Stomach smooth muscle (tissue), 2 donors: ENCODE measurements at regions not wholly inside any gene's neighbourhood (a gene's known extent, or its start where the extent isn't known, plus 50 kb on each side); places are given as distances from the start of the nearest gene placed in this dataset.

Source experiments
- H3K27ac ChIP-seq: one replicate; pipeline ENCODE4 v1.7.0; 2013; ENCODE audit warnings: mild to moderate bottlenecking, low read length, inconsistent platforms
- H3K27me3 ChIP-seq, 2 donors: one replicate each; pipeline ENCODE4 v1.7.0; 2013; ENCODE audit warnings: low read length in 2 of 2; ENCODE audit not compliant: insufficient read depth in 2 of 2, control insufficient read depth in 1 of 2
- H3K36me3 ChIP-seq, 2 donors: one replicate each; pipeline ENCODE4 v1.7.0; 2013; ENCODE audit warnings: low read length in 2 of 2; ENCODE audit not compliant: control insufficient read depth in 2 of 2, insufficient read depth in 2 of 2
- H3K4me1 ChIP-seq: one replicate; pipeline ENCODE4 v1.7.0; 2013; ENCODE audit warnings: low read length; ENCODE audit not compliant: control insufficient read depth, insufficient read depth
- H3K4me3 ChIP-seq, 2 donors: one replicate each; pipeline ENCODE4 v1.7.0; 2013; ENCODE audit warnings: low read length in 2 of 2
- H3K9ac ChIP-seq, 2 donors: one replicate each; pipeline ENCODE4 v1.7.0; 2013; ENCODE audit warnings: low read length in 2 of 2, mild to moderate bottlenecking in 1 of 2
- H3K9me3 ChIP-seq, 2 donors: one replicate each; pipeline ENCODE4 v1.7.0; 2013; ENCODE audit warnings: low read length in 2 of 2; ENCODE audit not compliant: control insufficient read depth in 2 of 2
- donor health status: healthy.
- donor health status: Pancreatic carcinoma.

- Histone ChIP-seq H3K4me1 (no peaks in the 10 kb centered on the region), H3K9me3 (no peaks in the 10 kb centered on the region), H3K27me3 (no peaks in the 10 kb centered on the region), H3K9ac (no peak overlapping the region), H3K27ac (no peak overlapping the region), H3K36me3 (no peaks in the 10 kb centered on the region), H3K4me3 (no peak overlapping the region)
Measured at GRCh38 chr14:86596024-86596423, 1066.1 kb downstream of the FLRT2 start.

GRCh38 chr14:86575141-86575540, 1045.2 kb downstream of the FLRT2 start:
- no peak overlapping the region for H3K9ac ChIP-seq
- no peaks in the 10 kb centered on the region for H3K36me3 ChIP-seq
- peaks cover 0 to 4% of the 10 kb centered on the region in 2 donors for H3K9me3 ChIP-seq
- H3K27ac ChIP-seq: no peak overlapping the region
- H3K4me3 ChIP-seq: no peak overlapping the region
- no peaks in the 10 kb centered on the region for H3K27me3 ChIP-seq
- H3K4me1 ChIP-seq: no peaks in the 10 kb centered on the region

- Histone ChIP-seq H3K9ac (no peak overlapping the region), H3K27ac (no peak overlapping the region), H3K4me1 (no peaks in the 10 kb centered on the region), H3K9me3 (peaks cover 0 to 6% of the 10 kb centered on the region in 2 donors), H3K4me3 (no peak overlapping the region), H3K36me3 (no peaks in the 10 kb centered on the region), H3K27me3 (no peaks in the 10 kb centered on the region)
Measured at GRCh38 chr14:86574778-86575129, 1044.8 kb downstream of the FLRT2 start.

GRCh38 chr14:86574051-86574777, 1044.3 kb downstream of the FLRT2 start:
- Histone ChIP-seq H3K4me3 (no peak overlapping the region), H3K4me1 (no peaks in the 10 kb centered on the region), H3K27me3 (no peaks in the 10 kb centered on the region), H3K9me3 (peaks cover 0 to 7% of the 10 kb centered on the region in 2 donors), H3K36me3 (no peaks in the 10 kb centered on the region), H3K9ac (no peak overlapping the region), H3K27ac (no peak overlapping the region)

GRCh38 chr14:86570371-86570770, 1040.4 kb downstream of the FLRT2 start:
- Histone ChIP-seq H3K9ac (no peak overlapping the region), H3K27me3 (no peaks in the 10 kb centered on the region), H3K9me3 (peaks cover 0 to 7% of the 10 kb centered on the region in 2 donors)

GRCh38 chr14:86543521-86543920, 1013.6 kb downstream of the FLRT2 start:
- Histone ChIP-seq H3K9ac (no peak overlapping the region), H3K4me1 (no peaks in the 10 kb centered on the region), H3K9me3 (no peaks in the 10 kb centered on the region), H3K36me3 (no peaks in the 10 kb centered on the region), H3K4me3 (no peak overlapping the region), H3K27ac (no peak overlapping the region), H3K27me3 (no peaks in the 10 kb centered on the region)

More at GRCh38 chr14:86570371-86570770, 1040.4 kb downstream of the FLRT2 start:
- H3K27ac ChIP-seq: no peak overlapping the region
- H3K36me3 ChIP-seq: no peaks in the 10 kb centered on the region
- no peak overlapping the region for H3K4me3 ChIP-seq
- no peaks in the 10 kb centered on the region for H3K4me1 ChIP-seq

- H3K27me3 ChIP-seq: no peaks in the 10 kb centered on the region
- H3K4me1 ChIP-seq: no peaks in the 10 kb centered on the region
- no peaks in the 10 kb centered on the region for H3K9me3 ChIP-seq
- H3K36me3 ChIP-seq: no peaks in the 10 kb centered on the region
- no peak overlapping the region for H3K9ac ChIP-seq
- H3K4me3 ChIP-seq: no peak overlapping the region
- H3K27ac ChIP-seq: no peak overlapping the region
Measured at GRCh38 chr14:86541972-86542371, 1012.0 kb downstream of the FLRT2 start.

GRCh38 chr14:86540636-86541247, 1010.8 kb downstream of the FLRT2 start:
- H3K4me3 ChIP-seq: no peak overlapping the region
- H3K27ac ChIP-seq: no peak overlapping the region
- H3K27me3 ChIP-seq: no peaks in the 10 kb centered on the region
- H3K36me3 ChIP-seq: no peaks in the 10 kb centered on the region
- H3K9ac ChIP-seq: no peak overlapping the region
- H3K9me3 ChIP-seq: no peaks in the 10 kb centered on the region
- no peaks in the 10 kb centered on the region for H3K4me1 ChIP-seq

GRCh38 chr14:86539361-86540070, 1009.6 kb downstream of the FLRT2 start:
- H3K36me3 ChIP-seq: no peaks in the 10 kb centered on the region
- no peak overlapping the region for H3K4me3 ChIP-seq
- no peaks in the 10 kb centered on the region for H3K9me3 ChIP-seq
- no peak overlapping the region for H3K27ac ChIP-seq
- H3K27me3 ChIP-seq: no peaks in the 10 kb centered on the region
- no peak overlapping the region for H3K9ac ChIP-seq
- H3K4me1 ChIP-seq: no peaks in the 10 kb centered on the region

GRCh38 chr14:86533834-86534233, 1003.9 kb downstream of the FLRT2 start:
- H3K4me1 ChIP-seq: no peaks in the 10 kb centered on the region
- no peak overlapping the region for H3K9ac ChIP-seq
- no peaks in the 10 kb centered on the region for H3K36me3 ChIP-seq
- H3K27ac ChIP-seq: no peak overlapping the region
- peaks cover 0 to 3% of the 10 kb centered on the region in 2 donors for H3K9me3 ChIP-seq
- H3K4me3 ChIP-seq: no peak overlapping the region
- no peaks in the 10 kb centered on the region for H3K27me3 ChIP-seq

- H3K4me1 ChIP-seq: no peaks in the 10 kb centered on the region
- H3K27ac ChIP-seq: no peak overlapping the region
- peaks cover 0 to 3% of the 10 kb centered on the region in 2 donors for H3K9me3 ChIP-seq
- H3K36me3 ChIP-seq: no peaks in the 10 kb centered on the region
- H3K27me3 ChIP-seq: no peaks in the 10 kb centered on the region
- H3K4me3 ChIP-seq: no peak overlapping the region
- no peak overlapping the region for H3K9ac ChIP-seq
Measured at GRCh38 chr14:86532219-86532618, 1002.3 kb downstream of the FLRT2 start.
